ENCODE measurements at regions not wholly inside any gene's neighbourhood (a gene's known extent, or its start where the extent isn't known, plus 50 kb on each side); places are given as distances from the start of the nearest gene placed in this dataset.

GRCh38 chr5:63650581-63650980 is 311.7 kb downstream of the HTR1A start:
- no peak for TF ChIP-seq CTCF (IDR thresholded peaks at IDR 0.05)
- Histone ChIP-seq H3K4me3 (no peak overlapping the region), H3K4me1 (no peaks in the 10 kb centered on the region), H3K27ac (no peak overlapping the region), H3K9me3 (no peaks in the 10 kb centered on the region), H3K27me3 (no peaks in the 10 kb centered on the region), H3K36me3 (no peaks in the 10 kb centered on the region)
- intact Hi-C loops (cut with DNase I), result no loop called here
- DNase-seq (ENCODE audit: low spot score in 2 of 2), result no peak

- no peaks in the 10 kb centered on the region for H3K4me1 ChIP-seq
- intact Hi-C loops (cut with DNase I), result no loop called here
- H3K36me3 ChIP-seq, result no peaks in the 10 kb centered on the region
- DNase-seq (ENCODE audit: low spot score in 2 of 2), result no peak
- H3K27me3 ChIP-seq, result no peaks in the 10 kb centered on the region
- H3K27ac ChIP-seq, result no peak overlapping the region
- H3K4me3 ChIP-seq, result no peak overlapping the region
- no peak for TF ChIP-seq CTCF (IDR thresholded peaks at IDR 0.05)
- no peaks in the 10 kb centered on the region for H3K9me3 ChIP-seq
These were observed 313.9 kb downstream of the HTR1A start for GRCh38 chr5:63648376-63648775.

- Histone ChIP-seq H3K4me3 (no peak overlapping the region), H3K36me3 (no peaks in the 10 kb centered on the region), H3K27ac (no peak overlapping the region), H3K27me3 (no peaks in the 10 kb centered on the region), H3K9me3 (no peaks in the 10 kb centered on the region), H3K4me1 (no peaks in the 10 kb centered on the region)
- TF ChIP-seq CTCF (IDR thresholded peaks at IDR 0.05), result no peak
- DNase-seq (ENCODE audit: low spot score in 2 of 2), result no peak
- intact Hi-C loops (cut with DNase I), result no loop called here
These were observed 332.2 kb downstream of the HTR1A start for GRCh38 chr5:63629951-63630630.

- TF ChIP-seq CTCF (IDR thresholded peaks at IDR 0.05), result no peak
- intact Hi-C loops (cut with DNase I), result no loop called here
- no peaks in the 10 kb centered on the region for H3K36me3 ChIP-seq
- H3K27me3 ChIP-seq, result no peaks in the 10 kb centered on the region
- no peak for DNase-seq (ENCODE audit: low spot score in 2 of 2)
- H3K9me3 ChIP-seq, result no peaks in the 10 kb centered on the region
- no peak overlapping the region for H3K4me3 ChIP-seq
- H3K4me1 ChIP-seq, result no peaks in the 10 kb centered on the region
- no peak overlapping the region for H3K27ac ChIP-seq
These were observed 348.8 kb downstream of the HTR1A start for GRCh38 chr5:63613442-63613841.

GRCh38 chr5:63603996-63604395 is 358.2 kb downstream of the HTR1A start:
- no peak for TF ChIP-seq CTCF (IDR thresholded peaks at IDR 0.05)
- H3K9me3 ChIP-seq, result no peaks in the 10 kb centered on the region
- H3K4me1 ChIP-seq, result no peaks in the 10 kb centered on the region
- no peak for DNase-seq (ENCODE audit: low spot score in 2 of 2)
- no peaks in the 10 kb centered on the region for H3K36me3 ChIP-seq
- H3K4me3 ChIP-seq, result no peak overlapping the region
- H3K27ac ChIP-seq, result no peak overlapping the region
- intact Hi-C loops (cut with DNase I), result no loop called here
- H3K27me3 ChIP-seq, result no peaks in the 10 kb centered on the region

GRCh38 chr5:63602971-63603370 is 359.3 kb downstream of the HTR1A start:
- H3K27ac ChIP-seq, result no peak overlapping the region
- no peaks in the 10 kb centered on the region for H3K36me3 ChIP-seq
- no peak overlapping the region for H3K4me3 ChIP-seq
- no peaks in the 10 kb centered on the region for H3K9me3 ChIP-seq
- intact Hi-C loops (cut with DNase I), result no loop called here
- no peak for TF ChIP-seq CTCF (IDR thresholded peaks at IDR 0.05)
- no peak for DNase-seq (ENCODE audit: low spot score in 2 of 2)
- no peaks in the 10 kb centered on the region for H3K27me3 ChIP-seq
- H3K4me1 ChIP-seq, result no peaks in the 10 kb centered on the region

Data from ascending aorta (tissue), 2 donors.